Choroid plexus epithelial cell (primary cell): ENCODE measurements at regions not wholly inside any gene's neighbourhood (a gene's known extent, or its start where the extent isn't known, plus 50 kb on each side); places are given as distances from the start of the nearest gene placed in this dataset.

Source experiments
- DNase-seq: peaks from one replicate; pipeline ENCODE4 v3.0.0-alpha.2; 2010; ENCODE audit warnings: low read depth
- H3K4me3 ChIP-seq: 2 replicates; pipeline ENCODE4 v1.5.1; 2011; ENCODE audit warnings: low read depth, mild to moderate bottlenecking, control low read depth, low read length, moderate library complexity
- TF ChIP-seq, protein P1 (sequence below): conservative IDR thresholded peaks from 2 replicates; pipeline ENCODE4 v1.5.1; 2011; ENCODE audit warnings: low read depth, mild to moderate bottlenecking, control low read depth, inconsistent platforms, low read length, moderate library complexity

DNA sequence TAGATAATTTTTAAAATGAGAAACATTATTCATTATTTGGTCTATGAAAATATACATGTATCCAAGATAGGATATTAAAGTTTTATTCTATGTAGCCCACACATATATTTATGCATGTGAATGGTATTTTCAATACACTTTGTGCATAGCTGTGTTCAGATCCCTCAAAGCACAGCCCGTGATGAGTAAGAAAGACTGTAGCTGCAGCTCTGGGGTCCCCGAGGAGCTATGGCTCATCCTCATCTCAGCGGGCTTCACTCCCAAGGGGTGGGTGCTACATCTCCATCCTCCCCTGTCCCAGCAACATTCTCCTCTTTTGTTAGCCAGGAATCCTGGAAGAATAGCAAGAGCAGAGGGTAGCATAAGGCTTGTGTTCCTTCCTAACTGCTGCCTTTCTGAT is 130.8 kb downstream of the SAMD5 start:
- H3K4me3 ChIP-seq = no peak overlapping the region
- TF ChIP-seq, protein P1, sequence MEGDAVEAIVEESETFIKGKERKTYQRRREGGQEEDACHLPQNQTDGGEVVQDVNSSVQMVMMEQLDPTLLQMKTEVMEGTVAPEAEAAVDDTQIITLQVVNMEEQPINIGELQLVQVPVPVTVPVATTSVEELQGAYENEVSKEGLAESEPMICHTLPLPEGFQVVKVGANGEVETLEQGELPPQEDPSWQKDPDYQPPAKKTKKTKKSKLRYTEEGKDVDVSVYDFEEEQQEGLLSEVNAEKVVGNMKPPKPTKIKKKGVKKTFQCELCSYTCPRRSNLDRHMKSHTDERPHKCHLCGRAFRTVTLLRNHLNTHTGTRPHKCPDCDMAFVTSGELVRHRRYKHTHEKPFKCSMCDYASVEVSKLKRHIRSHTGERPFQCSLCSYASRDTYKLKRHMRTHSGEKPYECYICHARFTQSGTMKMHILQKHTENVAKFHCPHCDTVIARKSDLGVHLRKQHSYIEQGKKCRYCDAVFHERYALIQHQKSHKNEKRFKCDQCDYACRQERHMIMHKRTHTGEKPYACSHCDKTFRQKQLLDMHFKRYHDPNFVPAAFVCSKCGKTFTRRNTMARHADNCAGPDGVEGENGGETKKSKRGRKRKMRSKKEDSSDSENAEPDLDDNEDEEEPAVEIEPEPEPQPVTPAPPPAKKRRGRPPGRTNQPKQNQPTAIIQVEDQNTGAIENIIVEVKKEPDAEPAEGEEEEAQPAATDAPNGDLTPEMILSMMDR = no peak
- no peak for DNase-seq

DNA sequence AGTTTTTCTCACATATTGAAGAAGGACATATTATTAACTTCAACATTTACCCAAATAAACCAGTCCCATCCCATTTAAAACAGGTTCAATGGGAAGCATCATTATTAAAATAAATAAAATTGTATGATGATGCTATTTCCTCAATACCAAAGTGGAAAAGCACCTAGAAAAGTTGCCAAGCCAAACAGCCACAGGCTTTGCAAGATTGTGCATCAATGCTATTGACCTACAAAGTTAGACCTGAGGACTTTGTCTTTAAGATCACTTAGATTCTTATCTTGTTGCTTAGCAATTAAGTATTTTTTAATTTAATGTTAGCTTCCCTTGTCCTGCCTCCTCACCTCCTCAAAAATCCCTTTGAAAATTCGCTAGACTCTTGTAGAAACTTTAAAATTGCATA is 132.1 kb downstream of the SAMD5 start:
- TF ChIP-seq, protein P1 = no peak
- no peak for DNase-seq
- H3K4me3 ChIP-seq = no peak overlapping the region

DNA sequence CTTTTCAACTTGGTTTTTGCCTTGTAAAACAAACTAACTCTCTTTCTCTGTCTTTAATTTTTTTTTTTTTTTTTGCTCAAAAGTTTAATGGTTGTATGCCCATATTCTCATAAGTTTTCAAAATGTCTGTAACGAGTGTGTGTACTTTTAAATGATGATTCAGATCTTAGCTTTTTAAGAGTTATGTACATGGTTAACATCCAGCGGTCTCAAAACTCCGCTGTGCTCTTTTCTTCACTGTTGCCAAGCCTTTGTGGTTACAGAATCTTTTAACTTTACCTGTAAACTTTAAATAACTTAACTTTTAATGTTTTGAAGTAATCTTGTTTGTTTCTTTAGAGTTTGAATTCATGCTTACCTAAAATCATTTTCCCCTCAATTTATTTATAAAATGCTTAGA is 133.0 kb downstream of the SAMD5 start:
- TF ChIP-seq, protein P1 = no peak

DNA sequence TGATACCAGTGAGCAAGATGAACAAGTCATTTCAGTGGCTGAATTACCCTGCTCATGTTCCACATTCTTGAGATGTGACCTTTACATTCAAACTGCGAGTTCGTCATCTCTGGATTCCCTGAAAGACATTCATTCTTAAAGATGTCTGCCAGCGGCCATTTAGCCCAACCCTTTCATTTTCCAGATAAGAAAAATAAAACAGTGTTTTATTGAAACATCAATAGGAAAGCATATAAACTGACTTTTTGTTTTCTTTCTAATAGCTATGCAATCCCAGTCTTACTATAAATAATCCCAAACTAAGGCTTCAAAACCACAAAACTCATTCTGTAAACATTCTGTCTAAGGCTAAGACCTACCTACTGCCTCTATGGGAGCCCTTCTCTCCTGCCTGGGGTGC is 134.0 kb downstream of the SAMD5 start:
- no peak overlapping the region for H3K4me3 ChIP-seq
- TF ChIP-seq, protein P1 = no peak
- DNase-seq = peak; percentile 59

More for the DNA sequence above, 133.0 kb downstream of the SAMD5 start:
- no peak overlapping the region for H3K4me3 ChIP-seq
- no peak for DNase-seq

DNA sequence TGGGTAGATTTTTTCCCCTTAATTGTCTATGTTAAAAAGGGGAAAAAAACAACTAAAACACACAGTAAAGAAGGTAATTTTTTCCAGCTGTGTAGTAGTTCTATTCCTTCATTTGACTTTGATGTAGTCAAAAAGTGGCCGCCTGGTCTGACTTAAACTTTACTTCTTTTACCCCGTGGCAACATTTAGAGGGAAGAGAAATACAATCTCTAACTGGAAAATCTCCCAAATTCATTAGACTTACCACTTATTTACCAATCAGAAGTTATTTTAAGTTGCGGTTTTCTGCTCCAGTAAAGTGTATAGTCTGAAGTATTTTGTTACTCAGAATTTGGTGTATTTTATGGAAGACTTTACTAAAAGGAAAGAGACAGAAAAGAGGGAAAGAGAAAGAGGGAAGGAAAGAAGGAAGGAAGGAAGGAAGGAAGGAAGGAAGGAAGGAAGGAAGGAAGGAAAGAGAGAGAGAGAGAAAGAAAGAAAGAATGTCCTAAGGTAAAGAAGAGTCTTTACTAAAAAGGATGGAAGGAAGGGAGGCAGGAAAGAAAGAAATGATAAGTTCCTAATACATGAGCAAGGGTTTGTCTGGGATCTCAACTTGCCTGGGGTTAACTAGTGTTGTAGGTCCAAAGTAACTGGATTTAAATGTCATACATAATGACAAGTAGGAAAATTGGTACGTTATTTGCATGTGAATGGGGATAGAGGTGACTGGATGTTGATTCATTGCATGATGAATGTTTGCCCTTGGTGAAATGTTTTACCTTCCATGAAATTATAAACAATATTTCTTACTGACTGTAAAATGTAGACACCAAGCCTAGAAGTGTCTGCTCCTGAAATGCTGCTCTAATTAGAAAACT is 135.1 kb downstream of the SAMD5 start:
- TF ChIP-seq, protein P1 = no peak
- no peak overlapping the region for H3K4me3 ChIP-seq

DNA sequence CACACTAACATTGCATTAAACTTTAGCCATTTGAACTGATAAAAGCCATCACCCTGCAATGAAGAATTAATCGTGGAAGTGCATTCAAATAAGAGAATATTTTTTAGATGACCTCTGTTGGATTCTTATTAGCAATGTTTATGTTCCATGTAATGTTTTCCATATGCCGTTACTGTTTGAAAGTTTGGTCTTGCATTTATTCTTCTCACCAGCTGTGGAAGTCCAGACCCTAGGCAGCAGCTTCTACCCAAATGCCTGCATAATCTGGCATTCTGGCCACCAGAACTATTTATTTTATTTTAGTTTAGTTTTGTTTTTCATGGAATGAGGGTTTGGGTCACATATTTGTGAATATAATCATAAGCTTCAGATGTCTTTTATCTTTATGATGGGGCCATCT is 140.4 kb downstream of the SAMD5 start:
- TF ChIP-seq, protein P1 = no peak
- H3K4me3 ChIP-seq = no peak overlapping the region
- DNase-seq = peak; percentile 22

More for the DNA sequence above, 135.1 kb downstream of the SAMD5 start:
- DNase-seq = no peak
